Ishikawa (cell line): ENCODE measurements at regions not wholly inside any gene's neighbourhood (a gene's known extent, or its start where the extent isn't known, plus 50 kb on each side); places are given as distances from the start of the nearest gene placed in this dataset.

Source experiments
- CREB1 ChIP-seq: IDR thresholded peaks from 2 replicates; pipeline ENCODE4 v1.6.1; 2012; ENCODE audit warnings: low read depth
- EP300 ChIP-seq: IDR thresholded peaks from 2 replicates; pipeline ENCODE4 v1.6.1; 2012; ENCODE audit warnings: borderline replicate concordance
- FOXM1 ChIP-seq: IDR thresholded peaks from 2 replicates; pipeline ENCODE4 v1.6.1; 2012; ENCODE audit warnings: low read depth, borderline replicate concordance
- TAF1 ChIP-seq: IDR thresholded peaks from 2 replicates; pipeline ENCODE4 v1.6.1; 2012; ENCODE audit warnings: low read depth, mild to moderate bottlenecking
- TCF12 ChIP-seq: IDR thresholded peaks from 2 replicates; pipeline ENCODE4 v1.6.1; 2012; ENCODE audit warnings: low read depth
- TF ChIP-seq, protein P1 (sequence below): IDR thresholded peaks from 2 replicates; pipeline ENCODE4 v1.6.1; 2012
- TF ChIP-seq, protein P2 (sequence below): IDR thresholded peaks from 2 replicates; pipeline ENCODE4 v1.6.1; 2012

DNA sequence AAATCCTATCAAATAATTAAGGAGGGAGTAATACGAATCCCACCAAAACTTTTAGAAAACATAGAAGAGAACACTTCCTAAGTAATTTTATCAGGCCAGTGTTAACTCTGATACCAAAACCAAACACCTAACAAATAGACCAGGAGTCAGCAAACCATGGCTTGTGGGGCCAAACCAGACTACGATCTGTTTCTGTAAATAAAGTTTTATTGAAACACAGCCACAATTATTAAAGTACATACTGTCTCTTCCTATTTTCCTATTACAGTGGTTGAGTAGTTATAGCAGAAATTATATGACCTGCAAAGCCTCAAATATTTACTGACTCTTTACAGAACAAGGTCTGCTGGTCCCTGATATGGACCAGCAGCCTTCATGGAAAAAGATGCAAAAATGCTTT, 73.1 kb upstream of the ELN start:
- TF ChIP-seq EP300 (no peak), CREB1 (no peak), FOXM1 (no peak), TAF1 (no peak), TCF12 (no peak)
- TF ChIP-seq, protein P1, sequence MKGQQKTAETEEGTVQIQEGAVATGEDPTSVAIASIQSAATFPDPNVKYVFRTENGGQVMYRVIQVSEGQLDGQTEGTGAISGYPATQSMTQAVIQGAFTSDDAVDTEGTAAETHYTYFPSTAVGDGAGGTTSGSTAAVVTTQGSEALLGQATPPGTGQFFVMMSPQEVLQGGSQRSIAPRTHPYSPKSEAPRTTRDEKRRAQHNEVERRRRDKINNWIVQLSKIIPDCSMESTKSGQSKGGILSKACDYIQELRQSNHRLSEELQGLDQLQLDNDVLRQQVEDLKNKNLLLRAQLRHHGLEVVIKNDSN: no peak
- TF ChIP-seq, protein P2, sequence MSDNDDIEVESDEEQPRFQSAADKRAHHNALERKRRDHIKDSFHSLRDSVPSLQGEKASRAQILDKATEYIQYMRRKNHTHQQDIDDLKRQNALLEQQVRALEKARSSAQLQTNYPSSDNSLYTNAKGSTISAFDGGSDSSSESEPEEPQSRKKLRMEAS: no peak
